IPS-18c (cell line): ENCODE measurements at regions not wholly inside any gene's neighbourhood (a gene's known extent, or its start where the extent isn't known, plus 50 kb on each side); places are given as distances from the start of the nearest gene placed in this dataset.

Source experiments
- H3K4me3 ChIP-seq: 2 replicates; pipeline ENCODE4 v1.7.0; 2013; ENCODE audit warnings: low read depth, mild to moderate bottlenecking, low read length, moderate library complexity; ENCODE audit not compliant: insufficient read depth
- H3K9me3 ChIP-seq: one replicate; pipeline ENCODE4 v1.6.1; 2013; ENCODE audit warnings: mild to moderate bottlenecking, low read length, moderate library complexity; ENCODE audit not compliant: control insufficient read depth, insufficient read depth

DNA sequence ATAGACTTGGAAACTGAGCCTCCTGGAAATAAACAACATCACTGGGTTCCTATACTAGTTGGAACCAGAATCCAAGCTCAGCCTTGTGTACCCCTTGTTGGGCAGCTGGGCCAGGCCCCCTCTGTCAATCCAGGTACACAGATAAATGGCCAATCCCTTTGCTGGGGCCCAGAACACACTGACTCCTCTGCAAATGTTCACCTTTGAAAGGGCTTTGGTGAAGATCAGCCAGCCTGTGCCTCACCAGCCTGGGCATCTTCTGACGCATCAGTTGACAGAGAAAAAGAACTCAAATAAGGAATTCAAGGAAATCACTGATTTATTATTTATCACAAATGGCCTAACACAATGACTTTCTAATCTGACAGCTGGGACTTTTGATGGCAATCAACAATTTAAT, 1090.2 kb downstream of the BCL11B start:
- H3K4me3 ChIP-seq = no peak overlapping the region
- H3K9me3 ChIP-seq = no peaks in the 10 kb centered on the region

DNA sequence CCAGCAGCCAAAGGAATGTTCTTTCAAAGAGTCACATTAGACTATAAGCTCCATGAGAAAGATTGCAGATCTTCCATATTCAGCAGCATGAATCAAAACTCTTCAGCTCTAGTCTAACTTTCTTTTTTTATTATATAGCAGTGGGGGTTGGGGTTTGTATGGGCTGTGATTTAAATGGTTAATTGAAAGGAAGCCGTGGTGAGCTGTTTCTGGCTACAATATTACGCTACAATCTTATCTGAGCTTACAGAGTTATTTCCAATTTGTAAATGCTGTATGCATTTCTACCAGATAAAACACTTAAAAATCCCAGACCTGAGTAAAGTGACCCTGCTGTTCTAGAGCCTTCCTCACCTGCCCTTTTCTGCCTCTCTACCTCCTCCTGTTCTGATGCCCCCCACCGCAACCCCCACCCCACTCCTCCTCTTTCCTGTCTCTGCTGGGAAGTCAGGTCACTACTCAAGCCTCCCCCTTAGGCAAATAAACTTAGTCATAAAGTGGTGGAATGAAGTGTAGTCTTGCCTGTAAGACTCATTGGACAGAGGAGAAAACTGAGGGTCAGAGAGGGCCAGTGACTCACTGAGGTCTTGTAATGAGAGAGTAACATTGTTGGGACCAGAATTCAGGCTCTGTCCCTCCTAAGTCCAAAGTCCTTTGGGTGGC, 1089.5 kb downstream of the BCL11B start:
- H3K4me3 ChIP-seq = no peak overlapping the region
- no peaks in the 10 kb centered on the region for H3K9me3 ChIP-seq

- Histone ChIP-seq H3K4me3 (no peak overlapping the region), H3K9me3 (no peaks in the 10 kb centered on the region)
Measured at GRCh38 chr14:98183556-98183955, 1088.4 kb downstream of the BCL11B start.

- Histone ChIP-seq H3K4me3 (no peak overlapping the region), H3K9me3 (no peaks in the 10 kb centered on the region)
Measured at GRCh38 chr14:98184457-98184856, 1087.5 kb downstream of the BCL11B start.

DNA sequence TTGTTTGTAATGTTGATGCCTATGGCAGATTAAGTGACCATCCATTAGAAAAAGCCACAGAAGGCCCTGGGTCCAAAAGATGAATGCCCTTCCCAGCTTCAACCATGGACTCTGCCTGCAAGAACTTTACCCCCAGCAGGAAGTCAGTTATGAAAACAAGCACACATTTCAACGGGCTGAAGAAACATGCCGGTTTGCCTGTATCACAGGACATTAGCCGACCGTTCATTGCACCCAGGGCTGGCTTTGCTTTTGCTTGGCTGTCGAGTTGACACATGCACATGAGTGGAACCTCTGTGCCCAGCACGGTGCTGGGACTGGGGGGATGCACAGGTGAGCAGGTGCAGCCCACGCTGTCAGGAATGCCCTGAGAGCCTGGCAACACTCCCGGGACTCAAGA, 1087.0 kb downstream of the BCL11B start:
- Histone ChIP-seq H3K9me3 (no peaks in the 10 kb centered on the region), H3K4me3 (no peak overlapping the region)

- Histone ChIP-seq H3K4me3 (no peak overlapping the region), H3K9me3 (no peaks in the 10 kb centered on the region)
Measured at GRCh38 chr14:98186140-98186539, 1085.9 kb downstream of the BCL11B start.

GRCh38 chr14:98187281-98187680, 1084.7 kb downstream of the BCL11B start:
- Histone ChIP-seq H3K9me3 (no peaks in the 10 kb centered on the region), H3K4me3 (no peak overlapping the region)

GRCh38 chr14:98189062-98189461, 1082.9 kb downstream of the BCL11B start:
- H3K9me3 ChIP-seq = no peaks in the 10 kb centered on the region
- H3K4me3 ChIP-seq = no peak overlapping the region

- Histone ChIP-seq H3K4me3 (no peak overlapping the region), H3K9me3 (no peaks in the 10 kb centered on the region)
Measured at GRCh38 chr14:98189511-98189910, 1082.5 kb downstream of the BCL11B start.

GRCh38 chr14:98189944-98190343, 1082.1 kb downstream of the BCL11B start:
- Histone ChIP-seq H3K4me3 (no peak overlapping the region), H3K9me3 (no peaks in the 10 kb centered on the region)

DNA sequence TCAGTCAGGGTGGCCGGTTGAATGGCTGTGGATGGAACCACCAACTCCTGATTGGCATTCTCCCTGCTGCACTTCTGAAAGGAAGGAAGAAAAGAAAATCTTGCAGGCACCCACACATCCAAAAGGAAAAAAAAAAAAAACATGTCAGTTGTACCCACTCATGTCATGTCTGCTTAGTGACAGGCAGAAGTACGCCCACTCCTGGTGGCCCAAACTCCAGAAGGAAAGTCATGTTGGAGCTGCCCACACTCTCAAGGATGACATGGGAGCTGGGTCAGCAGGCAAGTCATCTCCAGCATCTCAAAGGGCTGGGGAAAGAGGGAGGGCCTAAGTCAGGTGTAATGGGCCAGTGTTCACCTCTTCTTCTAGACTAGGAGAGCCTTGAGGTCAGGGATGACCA, 1079.1 kb downstream of the BCL11B start:
- no peak overlapping the region for H3K4me3 ChIP-seq
- H3K9me3 ChIP-seq = no peaks in the 10 kb centered on the region

DNA sequence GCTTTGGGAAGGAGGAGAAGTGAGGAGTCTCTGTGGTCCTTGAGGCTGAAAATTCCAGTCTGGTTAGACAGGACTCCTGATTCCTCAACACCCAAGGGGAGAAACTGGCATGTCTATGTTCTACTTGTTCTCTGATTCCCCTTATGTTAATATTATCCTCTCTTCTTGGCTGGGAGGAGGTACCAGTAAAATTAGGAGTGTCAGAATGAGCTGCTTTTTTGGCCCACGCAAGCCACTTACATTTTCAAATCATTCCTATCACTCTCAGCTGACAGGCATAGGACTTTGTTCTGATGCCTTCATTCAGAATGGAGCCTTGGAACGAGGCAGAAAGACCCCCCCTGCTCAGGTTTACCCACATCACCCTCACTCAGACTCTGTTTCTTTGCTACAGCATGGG, 1077.2 kb downstream of the BCL11B start:
- no peak overlapping the region for H3K4me3 ChIP-seq
- H3K9me3 ChIP-seq = no peaks in the 10 kb centered on the region

DNA sequence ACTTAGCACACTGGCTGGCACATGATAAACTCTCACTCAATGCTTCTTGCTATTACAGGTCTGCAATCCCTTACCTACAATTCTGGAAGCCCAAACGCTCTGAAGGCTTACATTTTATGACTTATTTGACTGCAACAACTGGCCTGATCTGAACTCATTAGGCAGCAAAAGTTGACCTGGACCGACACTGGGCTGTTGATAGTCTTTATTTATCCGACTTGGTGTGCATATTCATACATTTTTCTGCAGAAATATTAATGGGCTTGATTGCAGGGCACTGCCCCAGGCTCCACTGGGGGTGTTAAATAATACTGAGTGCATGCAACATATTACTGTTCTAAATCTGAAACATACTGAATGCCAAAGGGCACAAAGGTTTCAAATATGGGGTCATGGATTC, 1076.7 kb downstream of the BCL11B start:
- no peak overlapping the region for H3K4me3 ChIP-seq
- no peaks in the 10 kb centered on the region for H3K9me3 ChIP-seq

DNA sequence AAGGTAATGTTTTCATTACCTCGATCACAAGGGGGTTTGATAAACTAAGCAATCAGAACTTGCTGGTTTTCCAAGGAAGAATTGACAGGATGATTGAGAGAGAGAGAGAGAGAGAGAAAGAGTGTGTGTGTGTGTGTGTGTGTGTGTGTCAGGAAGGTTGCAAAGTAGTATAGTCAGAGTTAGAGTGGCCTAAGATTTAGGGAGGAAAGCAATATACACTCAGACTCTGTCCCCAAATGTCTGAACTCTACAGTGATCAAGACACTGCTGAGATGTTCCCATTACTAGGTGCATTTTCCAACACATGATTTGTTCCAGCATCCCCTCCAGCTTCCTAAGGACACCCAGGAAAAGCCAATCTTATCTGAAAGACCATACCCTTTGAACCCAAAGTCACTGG, 1074.1 kb downstream of the BCL11B start:
- H3K9me3 ChIP-seq = no peaks in the 10 kb centered on the region
- H3K4me3 ChIP-seq = no peak overlapping the region

- no peaks in the 10 kb centered on the region for H3K9me3 ChIP-seq
- H3K4me3 ChIP-seq = no peak overlapping the region
Measured at GRCh38 chr14:98198385-98198784, 1073.6 kb downstream of the BCL11B start.

GRCh38 chr14:98200601-98201000, 1071.4 kb downstream of the BCL11B start:
- H3K9me3 ChIP-seq = no peaks in the 10 kb centered on the region

GRCh38 chr14:98203421-98203820, 1068.6 kb downstream of the BCL11B start:
- Histone ChIP-seq H3K9me3 (no peaks in the 10 kb centered on the region), H3K4me3 (no peak overlapping the region)

More at GRCh38 chr14:98200601-98201000, 1071.4 kb downstream of the BCL11B start:
- H3K4me3 ChIP-seq = no peak overlapping the region

- Histone ChIP-seq H3K9me3 (no peaks in the 10 kb centered on the region), H3K4me3 (no peak overlapping the region)
Measured at GRCh38 chr14:98204139-98204538, 1067.9 kb downstream of the BCL11B start.

DNA sequence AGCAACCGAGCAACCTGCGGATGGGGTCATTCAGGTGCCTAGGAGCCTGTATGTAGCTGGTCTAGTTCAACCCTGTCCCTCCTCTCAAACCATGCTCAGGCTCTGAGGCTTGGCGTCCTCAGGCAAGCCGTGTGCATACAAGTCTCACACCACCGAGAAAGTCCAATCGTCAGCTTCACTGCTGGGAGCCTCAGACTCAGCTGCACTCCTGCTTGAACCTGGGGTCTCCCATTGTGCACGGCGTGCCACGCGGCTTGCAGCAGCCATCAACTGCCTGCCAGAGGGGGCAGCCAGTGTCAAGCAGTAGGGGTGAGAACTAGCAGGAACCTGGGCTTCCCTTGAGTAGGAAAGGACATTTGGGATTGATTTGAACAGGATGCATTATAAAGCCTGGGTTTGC, 1064.6 kb downstream of the BCL11B start:
- Histone ChIP-seq H3K9me3 (no peaks in the 10 kb centered on the region), H3K4me3 (no peak overlapping the region)
